22Rv1 (cell line): ENCODE measurements at regions not wholly inside any gene's neighbourhood (a gene's known extent, or its start where the extent isn't known, plus 50 kb on each side); places are given as distances from the start of the nearest gene placed in this dataset.

Experiments used
- H3K27ac ChIP-seq: fragments of 450-650 bp; 2 replicates; pipeline ENCODE4 v1.5.1; 2017
- CTCF ChIP-seq: fragments of 450-650 bp; IDR thresholded peaks from 2 replicates; pipeline ENCODE4 v1.5.1; 2017; ENCODE audit warnings: mild to moderate bottlenecking
- ZFX ChIP-seq: fragments of 450-650 bp; IDR thresholded peaks from 2 replicates; pipeline ENCODE4 v1.6.1; 2017; ENCODE audit warnings: antibody characterized with exemption, borderline replicate concordance

DNA sequence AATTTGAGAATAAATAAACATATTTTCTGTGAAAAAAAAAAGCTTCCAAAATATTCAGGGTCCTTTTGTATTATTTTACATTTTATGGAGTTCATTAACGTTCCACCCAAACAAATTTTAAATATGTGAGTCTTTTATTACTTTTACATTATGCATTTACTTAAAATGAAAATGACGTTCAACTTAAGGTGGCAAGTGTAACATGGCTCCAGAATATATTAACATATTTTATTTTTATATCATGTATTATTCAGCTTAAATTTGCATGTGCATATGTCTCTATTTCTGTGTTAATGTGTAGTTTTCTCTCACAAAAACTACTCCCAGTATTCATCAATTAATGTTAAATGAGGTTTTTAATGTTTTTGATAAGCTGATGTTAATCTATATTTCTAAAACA, 243.6 kb upstream of the CNTN3 start:
- TF ChIP-seq ZFX = no peak
- no peak for TF ChIP-seq CTCF
- H3K27ac ChIP-seq = no peak overlapping the region

DNA sequence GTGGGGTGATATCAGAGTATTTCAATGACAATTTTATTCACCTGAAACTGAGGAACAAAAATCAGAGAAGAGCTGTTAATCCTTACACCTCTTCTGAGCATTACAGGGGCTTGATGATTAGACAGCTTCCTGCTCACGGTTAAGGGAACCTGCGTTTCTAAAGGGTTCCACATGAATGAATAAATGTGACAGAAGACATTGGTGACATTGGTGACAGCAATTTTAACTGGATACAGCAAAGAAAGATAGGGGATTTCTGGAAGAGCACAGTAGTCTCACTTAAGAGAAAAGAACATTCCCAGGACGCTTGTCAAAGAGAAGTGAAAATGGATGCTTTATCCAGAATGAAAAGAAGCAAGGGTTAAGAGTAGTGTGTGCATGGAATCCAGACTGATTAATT, 235.9 kb upstream of the CNTN3 start:
- no peak overlapping the region for H3K27ac ChIP-seq
- no peak for TF ChIP-seq CTCF
- no peak for TF ChIP-seq ZFX

GRCh38 chr3:74847093-74847492, 232.6 kb upstream of the CNTN3 start:
- TF ChIP-seq ZFX = no peak
- TF ChIP-seq CTCF = no peak
- H3K27ac ChIP-seq = no peak overlapping the region

DNA sequence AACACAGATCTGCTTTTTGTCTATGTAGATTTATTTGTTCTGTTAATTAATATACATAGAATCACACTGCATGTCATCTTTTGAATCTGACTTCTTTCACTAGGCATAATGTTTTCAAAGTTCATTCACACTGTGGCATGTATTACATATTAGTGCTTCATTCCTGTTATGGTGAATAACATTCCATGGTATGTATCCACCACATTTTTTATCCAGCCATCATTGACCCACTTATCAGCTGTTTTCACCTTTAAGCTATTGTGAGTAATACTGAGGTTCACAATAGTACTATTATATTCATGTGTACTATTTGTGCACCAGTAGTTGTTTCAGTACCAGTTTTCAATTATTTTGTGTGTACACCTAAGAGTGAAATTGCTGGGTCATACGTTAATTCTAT, 230.6 kb upstream of the CNTN3 start:
- no peak overlapping the region for H3K27ac ChIP-seq
- TF ChIP-seq ZFX (no peak), CTCF (no peak)

- H3K27ac ChIP-seq = no peak overlapping the region
- no peak for TF ChIP-seq CTCF
- no peak for TF ChIP-seq ZFX
These were observed 230.0 kb upstream of the CNTN3 start for GRCh38 chr3:74844428-74844827.

GRCh38 chr3:74842649-74843048, 228.2 kb upstream of the CNTN3 start:
- TF ChIP-seq ZFX (no peak), CTCF (no peak)

GRCh38 chr3:74842141-74842540, 227.7 kb upstream of the CNTN3 start:
- no peak overlapping the region for H3K27ac ChIP-seq
- no peak for TF ChIP-seq ZFX
- no peak for TF ChIP-seq CTCF

More at GRCh38 chr3:74842649-74843048, 228.2 kb upstream of the CNTN3 start:
- H3K27ac ChIP-seq = no peak overlapping the region
